ENCODE measurements at regions not wholly inside any gene's neighbourhood (a gene's known extent, or its start where the extent isn't known, plus 50 kb on each side); places are given as distances from the start of the nearest gene placed in this dataset.

- H3K4me3 ChIP-seq (ENCODE audit: low read depth, low read length): no peak overlapping the region
- in situ Hi-C loops (cut with HindIII; ENCODE audit: low sequenced_read_pairs): no loop called here
- DNase-seq (ENCODE audit: low read depth): no peak
- TF ChIP-seq CTCF (IDR thresholded peaks at IDR 0.05; ENCODE audit: low read depth, low read length, missing control alignments): no peak
These were observed 806.1 kb downstream of the TENT5A start for GRCh38 chr6:80946402-80946801.

GRCh38 chr6:80942911-80943310 lies 809.6 kb downstream of the TENT5A start:
- no peak overlapping the region for H3K4me3 ChIP-seq (ENCODE audit: low read depth, low read length)
- no peak for TF ChIP-seq CTCF (IDR thresholded peaks at IDR 0.05; ENCODE audit: low read depth, low read length, missing control alignments)
- in situ Hi-C loops (cut with HindIII; ENCODE audit: low sequenced_read_pairs): no loop called here
- DNase-seq (ENCODE audit: low read depth): no peak

- DNase-seq (ENCODE audit: low read depth): no peak
- H3K4me3 ChIP-seq (ENCODE audit: low read depth, low read length): no peak overlapping the region
- in situ Hi-C loops (cut with HindIII; ENCODE audit: low sequenced_read_pairs): no loop called here
- no peak for TF ChIP-seq CTCF (IDR thresholded peaks at IDR 0.05; ENCODE audit: low read depth, low read length, missing control alignments)
These were observed 811.5 kb downstream of the TENT5A start for GRCh38 chr6:80940976-80941375.

- TF ChIP-seq CTCF (IDR thresholded peaks at IDR 0.05; ENCODE audit: low read depth, low read length, missing control alignments): no peak
These were observed 811.9 kb downstream of the TENT5A start for GRCh38 chr6:80940571-80940970.

GRCh38 chr6:80939898-80940297 lies 812.6 kb downstream of the TENT5A start:
- no peak for TF ChIP-seq CTCF (IDR thresholded peaks at IDR 0.05; ENCODE audit: low read depth, low read length, missing control alignments)
- H3K4me3 ChIP-seq (ENCODE audit: low read depth, low read length): no peak overlapping the region
- no peak for DNase-seq (ENCODE audit: low read depth)
- in situ Hi-C loops (cut with HindIII; ENCODE audit: low sequenced_read_pairs): no loop called here

More at GRCh38 chr6:80940571-80940970, 811.9 kb downstream of the TENT5A start:
- no peak overlapping the region for H3K4me3 ChIP-seq (ENCODE audit: low read depth, low read length)
- in situ Hi-C loops (cut with HindIII; ENCODE audit: low sequenced_read_pairs): no loop called here
- DNase-seq (ENCODE audit: low read depth): no peak

DNA sequence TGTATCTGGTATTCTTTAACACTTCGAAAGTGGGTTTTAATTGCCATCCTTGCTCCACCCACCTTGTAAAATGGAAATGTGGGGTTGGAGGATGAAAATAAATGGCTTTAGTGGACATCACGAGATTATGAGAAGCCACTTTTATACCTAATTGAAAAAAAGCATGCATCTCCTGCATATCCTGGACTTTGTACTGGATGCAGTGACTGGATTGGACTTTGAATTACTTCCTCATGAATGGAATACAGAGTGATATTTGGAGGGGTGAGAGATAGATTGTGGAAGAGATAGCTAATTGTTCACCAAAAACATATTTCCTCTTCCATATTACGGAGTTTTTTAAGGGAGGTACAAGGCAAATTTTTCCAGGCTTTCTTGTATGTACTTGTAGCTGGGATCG lies 813.0 kb downstream of the TENT5A start:
- TF ChIP-seq CTCF (IDR thresholded peaks at IDR 0.05; ENCODE audit: low read depth, low read length, missing control alignments): no peak
- in situ Hi-C loops (cut with HindIII; ENCODE audit: low sequenced_read_pairs): no loop called here
- DNase-seq (ENCODE audit: low read depth): no peak
- H3K4me3 ChIP-seq (ENCODE audit: low read depth, low read length): no peak overlapping the region

GRCh38 chr6:80938131-80938530 lies 814.4 kb downstream of the TENT5A start:
- no peak overlapping the region for H3K4me3 ChIP-seq (ENCODE audit: low read depth, low read length)
- no peak for TF ChIP-seq CTCF (IDR thresholded peaks at IDR 0.05; ENCODE audit: low read depth, low read length, missing control alignments)
- no peak for DNase-seq (ENCODE audit: low read depth)
- in situ Hi-C loops (cut with HindIII; ENCODE audit: low sequenced_read_pairs): no loop called here
